OCI-LY3 (cell line): ENCODE measurements at regions not wholly inside any gene's neighbourhood (a gene's known extent, or its start where the extent isn't known, plus 50 kb on each side); places are given as distances from the start of the nearest gene placed in this dataset.

ENCODE experiments used
- H2AFZ ChIP-seq: fragments of 200-600, 300-600 bp; shearing (Covaris generic); 2 replicates; pipeline ENCODE4 v1.6.0; 2014; ENCODE audit warnings: antibody characterized with exemption, low read depth, low read length
- H3K27ac ChIP-seq: fragments of 200-600, 300-600 bp; sonication (generic); 2 replicates; pipeline ENCODE4 v1.5.1; 2014; ENCODE audit warnings: mild to moderate bottlenecking, low read length, moderate library complexity, mixed read lengths
- H3K27me3 ChIP-seq: fragments of 200-600, 300-600 bp; sonication (generic); 2 replicates; pipeline ENCODE4 v1.6.1; 2014; ENCODE audit warnings: low read depth, low read length, mixed read lengths
- H3K36me3 ChIP-seq: fragments of 200-600, 300-600 bp; sonication (generic); replicated peaks from 2 replicates; pipeline ENCODE3; 2014; ENCODE audit warnings: low read depth, low read length, mixed read lengths
- H3K4me1 ChIP-seq: fragments of 300-600, 200-600 bp; sonication (generic); 2 replicates; pipeline ENCODE4 v1.6.1; 2014; ENCODE audit warnings: low read length, mixed read lengths
- H3K4me2 ChIP-seq: fragments of 200-600, 300-600 bp; sonication (generic); 2 replicates; pipeline ENCODE4 v1.6.1; 2014; ENCODE audit warnings: low read length, mixed read lengths
- H3K4me3 ChIP-seq: fragments of 300-600, 200-600 bp; sonication (generic); 2 replicates; pipeline ENCODE4 v1.5.1; 2014; ENCODE audit warnings: antibody characterized with exemption, mild to moderate bottlenecking, low read length, moderate library complexity
- H3K79me2 ChIP-seq: fragments of 300-600, 200-600 bp; shearing (Covaris generic); 2 replicates; pipeline ENCODE4 v1.6.1; 2014; ENCODE audit warnings: mild to moderate bottlenecking, low read length, mixed read lengths
- H3K9ac ChIP-seq: fragments of 300-600, 200-600 bp; shearing (Covaris generic); 2 replicates; pipeline ENCODE4 v1.6.0; 2014; ENCODE audit warnings: mild to moderate bottlenecking, low read length, moderate library complexity
- H3K9me3 ChIP-seq: fragments of 200-600, 300-600 bp; shearing (Covaris generic); 2 replicates; pipeline ENCODE4 v1.6.1; 2014; ENCODE audit warnings: low read length, mixed read lengths; ENCODE audit not compliant: insufficient read depth
- H4K20me1 ChIP-seq: fragments of 200-600, 300-600 bp; sonication (generic); 2 replicates; pipeline ENCODE4 v1.6.1; 2016; ENCODE audit warnings: low read length, mixed read lengths; ENCODE audit not compliant: insufficient read depth
- CTCF ChIP-seq: fragments of 200-600, 300-600 bp; sonication (generic); IDR thresholded peaks from 2 replicates; pipeline ENCODE4 v1.5.1; 2014; ENCODE audit warnings: antibody characterized with exemption, low read length, low read depth
- EZH2phosphoT487 ChIP-seq: fragments of 200-600 bp; shearing (Covaris generic); IDR thresholded peaks from 2 replicates; pipeline ENCODE4 v1.6.1; 2018; ENCODE audit warnings: antibody characterized with exemption, mixed run types, low read depth

GRCh38 chr22:23370251-23370650 is 189.9 kb downstream of the BCR start:
- no peak overlapping the region for H3K4me3 ChIP-seq
- TF ChIP-seq CTCF, result no peak
- no peak for TF ChIP-seq EZH2phosphoT487
- peaks cover 75% of the 10 kb centered on the region for H3K27me3 ChIP-seq
- H3K79me2 ChIP-seq, result no peaks in the 10 kb centered on the region
- H3K36me3 ChIP-seq, result no peaks in the 10 kb centered on the region
- H3K27ac ChIP-seq, result no peak overlapping the region
- no peak overlapping the region for H3K4me2 ChIP-seq
- H2AFZ ChIP-seq, result no peak overlapping the region
- H3K9ac ChIP-seq, result no peak overlapping the region
- no peaks in the 10 kb centered on the region for H3K9me3 ChIP-seq
- no peaks in the 10 kb centered on the region for H3K4me1 ChIP-seq
- H4K20me1 ChIP-seq, result no peaks in the 10 kb centered on the region

GRCh38 chr22:23369054-23369685 is 188.9 kb downstream of the BCR start:
- no peak overlapping the region for H3K27ac ChIP-seq
- no peak overlapping the region for H3K9ac ChIP-seq
- no peak for TF ChIP-seq EZH2phosphoT487
- TF ChIP-seq CTCF, result no peak
- H3K9me3 ChIP-seq, result no peaks in the 10 kb centered on the region
- H3K4me1 ChIP-seq, result no peaks in the 10 kb centered on the region
- peaks cover 71% of the 10 kb centered on the region for H3K27me3 ChIP-seq
- no peaks in the 10 kb centered on the region for H3K79me2 ChIP-seq
- H2AFZ ChIP-seq, result no peak overlapping the region
- H3K4me3 ChIP-seq, result no peak overlapping the region
- no peak overlapping the region for H3K4me2 ChIP-seq
- no peaks in the 10 kb centered on the region for H4K20me1 ChIP-seq
- H3K36me3 ChIP-seq, result no peaks in the 10 kb centered on the region
